ENCODE measurements at regions not wholly inside any gene's neighbourhood (a gene's known extent, or its start where the extent isn't known, plus 50 kb on each side); places are given as distances from the start of the nearest gene placed in this dataset.

DNA sequence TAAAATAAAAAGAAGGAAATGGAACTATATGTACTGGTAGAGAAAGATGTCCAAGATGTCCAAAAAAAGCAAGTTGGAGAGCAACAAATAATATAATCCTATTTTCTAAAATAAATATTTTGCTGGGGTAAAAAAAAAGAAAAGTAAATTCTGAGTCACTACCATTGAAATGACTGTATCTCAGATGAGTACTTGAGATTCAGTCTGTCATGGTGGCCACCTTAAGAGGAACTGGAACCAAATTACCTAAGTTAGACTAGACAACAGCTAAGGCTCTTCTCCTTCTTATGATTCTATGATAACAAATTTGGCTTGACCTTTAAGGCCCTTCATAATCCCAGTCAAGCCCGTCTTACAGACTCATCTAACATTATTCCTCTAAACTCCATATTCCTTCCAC is 270.6 kb upstream of the HES1 start:
- no peaks in the 10 kb centered on the region for H4K20me1 ChIP-seq (ENCODE audit: insufficient read depth)
- intact Hi-C loops (cut with micrococcal nuclease), result no loop called here

More for the DNA sequence above, 270.6 kb upstream of the HES1 start:
- no peaks in the 10 kb centered on the region for H3K79me2 ChIP-seq (ENCODE audit: insufficient read depth, low read length)
- no TSS peak for BruUV-seq (replicated peaks)
- no peaks in the 10 kb centered on the region; the same call in 1 of the 2 replicates for H3K27me3 ChIP-seq (ENCODE audit: insufficient read depth, low read length)
- H3K9me2 ChIP-seq (ENCODE audit: insufficient read depth), result no peaks in the 10 kb centered on the region
- ATAC-seq (no peak), DNase-seq (ENCODE audit: low read depth, low spot score) (no peak)
- H3K36me3 ChIP-seq (ENCODE audit: control insufficient read depth in 1 of 2, insufficient read depth in 2 of 2, low read length in 2 of 2), result no peaks in the 10 kb centered on the region
- RAD21 ChIA-PET (ENCODE audit: low non-redundant PET in 1 of 2, low total read pairs in 2 of 2, uncharacterized antibody in 2 of 2, unreplicated experiment in 2 of 2), result no interaction called here
- TF ChIP-seq CBX3 (IDR thresholded peaks at IDR 0.05; ENCODE audit: low read depth), result no peak
- TF ChIP-seq ZNF274 (IDR thresholded peaks at IDR 0.05; ENCODE audit: low read depth, low read length), result no peak
- no peak for TF ChIP-seq POLR2AphosphoS5 (IDR thresholded peaks at IDR 0.05; ENCODE audit: low read depth, low read length)
- TF ChIP-seq JUND (IDR thresholded peaks at IDR 0.05), result no peak
- TF ChIP-seq FOSL1 (IDR thresholded peaks at IDR 0.05; ENCODE audit: low read depth), result no peak
- no peak for TF ChIP-seq SP1 (IDR thresholded peaks at IDR 0.05; ENCODE audit: low read depth)
- TF ChIP-seq, protein P1, sequence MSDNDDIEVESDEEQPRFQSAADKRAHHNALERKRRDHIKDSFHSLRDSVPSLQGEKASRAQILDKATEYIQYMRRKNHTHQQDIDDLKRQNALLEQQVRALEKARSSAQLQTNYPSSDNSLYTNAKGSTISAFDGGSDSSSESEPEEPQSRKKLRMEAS (IDR thresholded peaks at IDR 0.05), result no peak
- TF ChIP-seq TCF7L2 (IDR thresholded peaks at IDR 0.05; ENCODE audit: borderline replicate concordance, extremely low read depth, insufficient read depth, insufficient read length), result no peak
- TF ChIP-seq, protein P2, sequence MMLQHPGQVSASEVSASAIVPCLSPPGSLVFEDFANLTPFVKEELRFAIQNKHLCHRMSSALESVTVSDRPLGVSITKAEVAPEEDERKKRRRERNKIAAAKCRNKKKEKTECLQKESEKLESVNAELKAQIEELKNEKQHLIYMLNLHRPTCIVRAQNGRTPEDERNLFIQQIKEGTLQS (IDR thresholded peaks at IDR 0.05), result no peak
- TF ChIP-seq SIN3A (IDR thresholded peaks at IDR 0.05; ENCODE audit: low read depth), result no peak
- no peak for TF ChIP-seq EGR1 (IDR thresholded peaks at IDR 0.05; ENCODE audit: low read depth)
- TF ChIP-seq EZH2phosphoT487 (IDR thresholded peaks at IDR 0.05; ENCODE audit: borderline replicate concordance), result no peak
- TF ChIP-seq ZFX (IDR thresholded peaks at IDR 0.05), result no peak
- TF ChIP-seq, protein P3, sequence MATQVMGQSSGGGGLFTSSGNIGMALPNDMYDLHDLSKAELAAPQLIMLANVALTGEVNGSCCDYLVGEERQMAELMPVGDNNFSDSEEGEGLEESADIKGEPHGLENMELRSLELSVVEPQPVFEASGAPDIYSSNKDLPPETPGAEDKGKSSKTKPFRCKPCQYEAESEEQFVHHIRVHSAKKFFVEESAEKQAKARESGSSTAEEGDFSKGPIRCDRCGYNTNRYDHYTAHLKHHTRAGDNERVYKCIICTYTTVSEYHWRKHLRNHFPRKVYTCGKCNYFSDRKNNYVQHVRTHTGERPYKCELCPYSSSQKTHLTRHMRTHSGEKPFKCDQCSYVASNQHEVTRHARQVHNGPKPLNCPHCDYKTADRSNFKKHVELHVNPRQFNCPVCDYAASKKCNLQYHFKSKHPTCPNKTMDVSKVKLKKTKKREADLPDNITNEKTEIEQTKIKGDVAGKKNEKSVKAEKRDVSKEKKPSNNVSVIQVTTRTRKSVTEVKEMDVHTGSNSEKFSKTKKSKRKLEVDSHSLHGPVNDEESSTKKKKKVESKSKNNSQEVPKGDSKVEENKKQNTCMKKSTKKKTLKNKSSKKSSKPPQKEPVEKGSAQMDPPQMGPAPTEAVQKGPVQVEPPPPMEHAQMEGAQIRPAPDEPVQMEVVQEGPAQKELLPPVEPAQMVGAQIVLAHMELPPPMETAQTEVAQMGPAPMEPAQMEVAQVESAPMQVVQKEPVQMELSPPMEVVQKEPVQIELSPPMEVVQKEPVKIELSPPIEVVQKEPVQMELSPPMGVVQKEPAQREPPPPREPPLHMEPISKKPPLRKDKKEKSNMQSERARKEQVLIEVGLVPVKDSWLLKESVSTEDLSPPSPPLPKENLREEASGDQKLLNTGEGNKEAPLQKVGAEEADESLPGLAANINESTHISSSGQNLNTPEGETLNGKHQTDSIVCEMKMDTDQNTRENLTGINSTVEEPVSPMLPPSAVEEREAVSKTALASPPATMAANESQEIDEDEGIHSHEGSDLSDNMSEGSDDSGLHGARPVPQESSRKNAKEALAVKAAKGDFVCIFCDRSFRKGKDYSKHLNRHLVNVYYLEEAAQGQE (IDR thresholded peaks at IDR 0.05; ENCODE audit: low read depth), result no peak
- H3K9ac ChIP-seq (ENCODE audit: low read length), result no peak overlapping the region
- POLR2A ChIA-PET, result no interaction called here
- H3K27ac ChIP-seq (ENCODE audit: low read depth, low read length), result no peak overlapping the region
- H2AFZ ChIP-seq (ENCODE audit: low read depth, low read length, poor library complexity, severe bottlenecking), result no peak overlapping the region
- no peaks in the 10 kb centered on the region for H3K9me3 ChIP-seq (ENCODE audit: control insufficient read depth in 1 of 2, insufficient read depth in 1 of 2, low read depth in 1 of 2, low read length in 2 of 2)
- no peak overlapping the region for H3K4me2 ChIP-seq (ENCODE audit: low read length)
- no peak overlapping the region for H3K4me3 ChIP-seq (replicated peaks in 1 of 2; ENCODE audit: low read depth in 1 of 2, low read length in 2 of 2)
- CTCF ChIA-PET, result no interaction called here
- H3K4me1 ChIP-seq (ENCODE audit: control insufficient read depth in 1 of 2, insufficient read depth in 2 of 2, low read length in 2 of 2), result peaks cover 18 to 68% of the 10 kb centered on the region in 2 experiments
